HUES6 (cell line): ENCODE measurements at regions not wholly inside any gene's neighbourhood (a gene's known extent, or its start where the extent isn't known, plus 50 kb on each side); places are given as distances from the start of the nearest gene placed in this dataset.

Experiments
- H3K27ac ChIP-seq: 2 replicates; pipeline ENCODE4 v1.7.0; 2013; ENCODE audit warnings: low read depth, mild to moderate bottlenecking, low read length, inconsistent platforms
- H3K27me3 ChIP-seq: 2 replicates; pipeline ENCODE4 v1.6.1; 2013; ENCODE audit warnings: low read length; ENCODE audit not compliant: control insufficient read depth, insufficient read depth
- H3K36me3 ChIP-seq: 2 replicates; pipeline ENCODE4 v1.6.1; 2013; ENCODE audit warnings: low read length; ENCODE audit not compliant: control insufficient read depth, insufficient read depth
- H3K4me1 ChIP-seq: 2 replicates; pipeline ENCODE4 v1.6.1; 2013; ENCODE audit warnings: low read length; ENCODE audit not compliant: control insufficient read depth, insufficient read depth
- H3K4me3 ChIP-seq: 2 replicates; pipeline ENCODE4 v1.5.1; 2013; ENCODE audit warnings: low read depth, low read length
- H3K9ac ChIP-seq: one replicate; pipeline ENCODE4 v1.6.1; 2013; ENCODE audit warnings: mild to moderate bottlenecking, low read length
- H3K9me3 ChIP-seq: 2 replicates; pipeline ENCODE4 v1.6.1; 2013; ENCODE audit warnings: low read depth, low read length; ENCODE audit not compliant: control insufficient read depth, insufficient read depth

DNA sequence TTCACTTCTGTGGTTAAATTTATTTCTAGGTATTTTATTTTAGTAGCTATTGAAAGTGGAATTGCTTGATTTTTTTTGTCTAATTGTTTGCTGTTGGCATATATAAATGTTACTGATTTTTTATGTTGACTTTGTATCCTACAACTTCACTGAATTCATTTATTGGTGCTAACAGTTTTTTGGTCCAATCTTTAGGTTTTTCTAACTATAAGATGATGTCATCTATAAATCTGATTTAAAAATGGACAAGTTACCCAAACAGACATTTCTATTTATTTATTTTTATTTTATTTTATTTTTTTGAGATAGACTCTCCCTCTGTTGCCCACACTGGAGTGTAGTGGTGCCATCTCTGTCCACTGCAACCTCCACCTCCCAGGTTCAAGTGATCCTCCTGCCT, 162.3 kb downstream of the COX7C start:
- no peak overlapping the region for H3K27ac ChIP-seq

GRCh38 chr5:86786955-86787354, 169.2 kb downstream of the COX7C start:
- H3K36me3 ChIP-seq = no peaks in the 10 kb centered on the region
- no peak overlapping the region for H3K27ac ChIP-seq
- H3K9me3 ChIP-seq = no peaks in the 10 kb centered on the region
- H3K9ac ChIP-seq = no peak overlapping the region
- H3K27me3 ChIP-seq = no peaks in the 10 kb centered on the region
- H3K4me3 ChIP-seq = no peak overlapping the region
- no peaks in the 10 kb centered on the region for H3K4me1 ChIP-seq

More for the DNA sequence above, 162.3 kb downstream of the COX7C start:
- Histone ChIP-seq H3K9ac (no peak overlapping the region), H3K4me3 (no peak overlapping the region), H3K36me3 (no peaks in the 10 kb centered on the region), H3K27me3 (no peaks in the 10 kb centered on the region), H3K4me1 (no peaks in the 10 kb centered on the region), H3K9me3 (no peaks in the 10 kb centered on the region)

DNA sequence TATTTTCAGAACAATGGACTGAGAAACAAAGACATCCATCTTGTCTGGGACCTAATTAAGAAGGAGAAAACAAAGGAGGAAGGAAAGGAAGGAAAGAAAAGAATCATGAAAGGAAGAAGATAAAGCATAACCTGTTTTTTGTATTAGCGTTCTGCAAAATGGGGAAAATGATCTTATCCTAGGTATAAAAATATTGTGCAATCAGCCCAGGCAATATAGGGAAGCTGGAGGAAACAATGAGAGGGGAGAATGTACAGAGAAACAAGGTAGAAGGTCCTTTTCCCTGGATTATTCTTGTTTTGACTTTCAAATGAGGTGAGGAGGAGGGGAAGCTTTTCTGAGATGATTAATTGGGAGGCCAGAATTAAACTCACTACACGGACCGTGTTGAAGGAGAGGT, 177.9 kb downstream of the COX7C start:
- no peak overlapping the region for H3K27ac ChIP-seq
- no peak overlapping the region for H3K9ac ChIP-seq
- H3K27me3 ChIP-seq = no peaks in the 10 kb centered on the region
- no peaks in the 10 kb centered on the region for H3K36me3 ChIP-seq
- H3K4me1 ChIP-seq = no peaks in the 10 kb centered on the region
- no peaks in the 10 kb centered on the region for H3K9me3 ChIP-seq
- H3K4me3 ChIP-seq = no peak overlapping the region

- no peaks in the 10 kb centered on the region for H3K9me3 ChIP-seq
- no peaks in the 10 kb centered on the region for H3K4me1 ChIP-seq
- no peak overlapping the region for H3K4me3 ChIP-seq
- H3K9ac ChIP-seq = no peak overlapping the region
- H3K27ac ChIP-seq = no peak overlapping the region
- no peaks in the 10 kb centered on the region for H3K27me3 ChIP-seq
- no peaks in the 10 kb centered on the region for H3K36me3 ChIP-seq
These were observed 179.9 kb downstream of the COX7C start for GRCh38 chr5:86797677-86798076.

DNA sequence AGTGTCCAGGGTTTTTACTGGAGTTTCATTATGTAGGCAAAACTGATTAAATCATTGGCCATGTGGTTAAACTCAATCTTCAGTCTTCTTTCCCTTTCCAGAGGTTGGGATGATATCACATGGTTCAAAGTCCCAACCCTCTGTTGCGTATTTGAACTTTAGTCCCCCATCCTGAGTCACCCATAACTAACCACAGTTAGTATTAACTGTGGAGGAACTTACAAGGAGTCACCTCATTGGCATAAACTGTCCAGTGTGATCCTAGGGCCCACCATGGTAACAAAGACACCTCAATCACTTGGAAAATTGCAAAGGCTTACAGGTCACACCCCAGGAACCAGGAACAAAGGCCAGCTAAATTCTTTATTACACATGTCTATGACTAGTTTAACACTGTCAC, 188.5 kb downstream of the COX7C start:
- H3K9me3 ChIP-seq = peaks cover 3% of the 10 kb centered on the region; the same call in 1 of the 2 replicates
- H3K27me3 ChIP-seq = no peaks in the 10 kb centered on the region
- H3K4me1 ChIP-seq = no peaks in the 10 kb centered on the region
- H3K27ac ChIP-seq = no peak overlapping the region
- H3K9ac ChIP-seq = no peak overlapping the region
- H3K4me3 ChIP-seq = no peak overlapping the region
- no peaks in the 10 kb centered on the region for H3K36me3 ChIP-seq

- H3K9ac ChIP-seq = no peak overlapping the region
- peaks cover 3% of the 10 kb centered on the region; the same call in 1 of the 2 replicates for H3K9me3 ChIP-seq
- H3K36me3 ChIP-seq = no peaks in the 10 kb centered on the region
- H3K4me3 ChIP-seq = no peak overlapping the region
- H3K4me1 ChIP-seq = no peaks in the 10 kb centered on the region
- no peak overlapping the region for H3K27ac ChIP-seq
- H3K27me3 ChIP-seq = no peaks in the 10 kb centered on the region
These were observed 189.6 kb downstream of the COX7C start for GRCh38 chr5:86807046-86808031.

GRCh38 chr5:86814315-86814714, 196.6 kb downstream of the COX7C start:
- Histone ChIP-seq H3K4me3 (no peak overlapping the region), H3K4me1 (no peaks in the 10 kb centered on the region), H3K36me3 (no peaks in the 10 kb centered on the region), H3K9ac (no peak overlapping the region), H3K9me3 (no peaks in the 10 kb centered on the region), H3K27ac (no peak overlapping the region), H3K27me3 (no peaks in the 10 kb centered on the region)

DNA sequence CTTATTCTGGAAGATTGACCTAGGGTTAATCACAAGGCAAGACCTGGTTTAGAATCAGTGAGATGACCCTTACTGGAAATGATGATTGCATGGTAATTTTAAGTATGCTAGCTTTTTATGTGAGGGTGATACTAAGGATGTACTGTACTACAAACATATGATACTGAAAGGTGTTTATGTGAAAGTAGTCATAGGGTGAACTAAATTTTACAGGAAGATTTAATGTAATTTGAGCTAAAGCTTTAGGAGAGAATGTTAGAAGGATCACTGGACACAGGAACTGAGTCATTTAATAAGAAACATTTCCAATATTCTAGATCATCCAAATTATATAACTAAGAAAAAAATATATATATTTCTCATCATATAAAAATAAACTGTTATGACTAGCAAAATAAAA, 197.2 kb downstream of the COX7C start:
- Histone ChIP-seq H3K27me3 (no peaks in the 10 kb centered on the region), H3K9ac (no peak overlapping the region), H3K36me3 (no peaks in the 10 kb centered on the region), H3K9me3 (no peaks in the 10 kb centered on the region), H3K4me1 (no peaks in the 10 kb centered on the region), H3K27ac (no peak overlapping the region), H3K4me3 (no peak overlapping the region)

DNA sequence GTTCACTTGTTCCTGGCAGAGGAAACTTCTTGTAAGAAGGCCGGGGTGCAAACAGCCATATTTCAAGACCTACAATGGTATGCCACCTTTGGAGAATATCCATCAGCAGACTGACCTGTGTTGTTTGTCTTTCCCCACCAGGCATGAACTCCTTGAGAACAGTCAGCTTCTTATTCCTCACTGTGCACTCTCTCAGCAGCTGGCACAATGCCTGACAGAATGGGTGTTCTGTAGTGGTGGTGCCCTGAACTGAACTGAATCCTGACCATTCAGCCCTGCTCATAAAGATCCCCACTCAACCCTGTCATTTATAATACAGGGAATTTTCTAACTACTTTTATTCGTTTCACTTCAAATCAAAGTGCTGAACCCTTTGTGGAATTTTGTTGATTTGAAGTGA, 206.9 kb downstream of the COX7C start:
- Histone ChIP-seq H3K27me3 (no peaks in the 10 kb centered on the region), H3K4me1 (no peaks in the 10 kb centered on the region), H3K9ac (no peak overlapping the region), H3K4me3 (no peak overlapping the region), H3K9me3 (no peaks in the 10 kb centered on the region), H3K27ac (no peak overlapping the region), H3K36me3 (no peaks in the 10 kb centered on the region)

GRCh38 chr5:86831128-86831527, 213.4 kb downstream of the COX7C start:
- Histone ChIP-seq H3K4me1 (no peaks in the 10 kb centered on the region), H3K36me3 (no peaks in the 10 kb centered on the region), H3K27me3 (no peaks in the 10 kb centered on the region), H3K9ac (no peak overlapping the region), H3K4me3 (no peak overlapping the region), H3K9me3 (no peaks in the 10 kb centered on the region), H3K27ac (no peak overlapping the region)

DNA sequence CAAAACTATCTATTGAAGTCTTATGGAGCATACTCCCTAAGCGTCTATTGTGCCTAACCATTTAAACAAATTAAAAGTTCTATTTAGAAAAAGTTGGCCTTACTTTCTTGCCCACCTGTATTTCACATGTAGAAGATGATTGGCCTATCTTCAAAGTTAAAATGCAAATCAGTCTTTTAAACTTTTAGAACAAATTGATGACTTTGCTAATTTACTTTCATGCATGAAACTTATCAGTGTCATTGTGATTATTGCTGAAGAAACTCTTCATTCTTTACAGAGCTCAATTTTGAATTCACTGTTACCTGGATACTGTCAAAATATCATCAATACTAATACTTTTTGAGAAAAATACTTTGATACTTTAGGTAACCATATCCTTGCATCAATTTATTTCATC, 216.1 kb downstream of the COX7C start:
- no peak overlapping the region for H3K27ac ChIP-seq
- no peaks in the 10 kb centered on the region for H3K36me3 ChIP-seq
- no peak overlapping the region for H3K9ac ChIP-seq
- H3K4me1 ChIP-seq = no peaks in the 10 kb centered on the region
- H3K4me3 ChIP-seq = no peak overlapping the region
- no peaks in the 10 kb centered on the region for H3K27me3 ChIP-seq
- no peaks in the 10 kb centered on the region for H3K9me3 ChIP-seq
